ENCODE measurements at regions not wholly inside any gene's neighbourhood (a gene's known extent, or its start where the extent isn't known, plus 50 kb on each side); places are given as distances from the start of the nearest gene placed in this dataset.

- H3K4me3 ChIP-seq (ENCODE audit: low read length) = no peak overlapping the region
- no peak for DNase-seq (ENCODE audit: low read depth)
- TF ChIP-seq CTCF (conservative IDR thresholded peaks at IDR 0.05; ENCODE audit: low read length) = no peak
These were observed 86.8 kb downstream of the NPTX2 start for GRCh38 chr7:98703916-98704315.

GRCh38 chr7:98705626-98706025 is 88.5 kb downstream of the NPTX2 start:
- H3K4me3 ChIP-seq (ENCODE audit: low read length) = no peak overlapping the region
- TF ChIP-seq CTCF (conservative IDR thresholded peaks at IDR 0.05; ENCODE audit: low read length) = no peak
- DNase-seq (ENCODE audit: low read depth) = no peak

GRCh38 chr7:98707076-98707475 is 90.0 kb downstream of the NPTX2 start:
- no peak for TF ChIP-seq CTCF (conservative IDR thresholded peaks at IDR 0.05; ENCODE audit: low read length)

GRCh38 chr7:98711945-98712344 is 94.9 kb downstream of the NPTX2 start:
- H3K4me3 ChIP-seq (ENCODE audit: low read length) = no peak overlapping the region
- DNase-seq (ENCODE audit: low read depth) = no peak
- TF ChIP-seq CTCF (conservative IDR thresholded peaks at IDR 0.05; ENCODE audit: low read length) = no peak

More at GRCh38 chr7:98707076-98707475, 90.0 kb downstream of the NPTX2 start:
- no peak for DNase-seq (ENCODE audit: low read depth)
- H3K4me3 ChIP-seq (ENCODE audit: low read length) = no peak overlapping the region

- no peak overlapping the region for H3K4me3 ChIP-seq (ENCODE audit: low read length)
- TF ChIP-seq CTCF (conservative IDR thresholded peaks at IDR 0.05; ENCODE audit: low read length) = no peak
- no peak for DNase-seq (ENCODE audit: low read depth)
These were observed 96.2 kb downstream of the NPTX2 start for GRCh38 chr7:98713165-98713810.

GRCh38 chr7:98719396-98719795 is 102.3 kb downstream of the NPTX2 start:
- H3K4me3 ChIP-seq (ENCODE audit: low read length) = no peak overlapping the region
- no peak for DNase-seq (ENCODE audit: low read depth)
- TF ChIP-seq CTCF (conservative IDR thresholded peaks at IDR 0.05; ENCODE audit: low read length) = no peak

- no peak for TF ChIP-seq CTCF (conservative IDR thresholded peaks at IDR 0.05; ENCODE audit: low read length)
- DNase-seq (ENCODE audit: low read depth) = no peak
- no peak overlapping the region for H3K4me3 ChIP-seq (ENCODE audit: low read length)
These were observed 105.3 kb downstream of the NPTX2 start for GRCh38 chr7:98722402-98722801.

Measured in AG10803 (cell line).